Right atrium auricular region (tissue), 2 donors: ENCODE measurements at regions not wholly inside any gene's neighbourhood (a gene's known extent, or its start where the extent isn't known, plus 50 kb on each side); places are given as distances from the start of the nearest gene placed in this dataset.

ENCODE experiments used
- DNase-seq: peaks from one replicate; pipeline ENCODE4 v3.0.0-alpha.2; 2019; ENCODE audit warnings: low spot score
- H3K27ac ChIP-seq, 2 donors: fragments of 200-600 bp; sonication (generic); 1 replicate in 1 of 2; 2 replicates in 1 of 2; pipeline ENCODE4 v1.5.1; 2016 to 2019
- H3K27me3 ChIP-seq, 2 donors: fragments of 200-600 bp; sonication (generic); one replicate each; pipeline versions ENCODE4 v1.5.1 to v1.6.0; 2017 to 2019
- H3K36me3 ChIP-seq: fragments of 200-600 bp; sonication (generic); one replicate; pipeline ENCODE4 v1.5.1; 2016
- H3K4me1 ChIP-seq, 2 donors: fragments of 200-600 bp; sonication (generic); one replicate each; pipeline versions ENCODE4 v1.5.1 to v1.6.0; 2017 to 2019
- H3K4me3 ChIP-seq, 2 donors: fragments of 200-600 bp; sonication (generic); 1 replicate in 1 of 2; 2 replicates in 1 of 2; pipeline ENCODE4 v1.5.1; 2017 to 2019; ENCODE audit warnings: mild to moderate bottlenecking in 1 of 2, moderate library complexity in 1 of 2
- H3K9me3 ChIP-seq, 2 donors: fragments of 200-600 bp; sonication (generic); one replicate each; pipeline ENCODE4 v1.5.1; 2019
- CTCF ChIP-seq, 2 donors: fragments of 200-600 bp; sonication (generic); IDR thresholded peaks; one replicate each; pipeline ENCODE4 v1.5.1; 2019; ENCODE audit warnings: antibody characterized with exemption in 2 of 2

- Histone ChIP-seq H3K4me1 (no peaks in the 10 kb centered on the region), H3K9me3 (peaks cover 0 to 27% of the 10 kb centered on the region in 2 donors), H3K27ac (no peak overlapping the region), H3K36me3 (no peaks in the 10 kb centered on the region), H3K4me3 (no peak overlapping the region), H3K27me3 (no peaks in the 10 kb centered on the region)
- DNase-seq = no peak
- TF ChIP-seq CTCF (IDR thresholded peaks at IDR 0.05) = no peak
Observed at GRCh38 chr2:81835321-81836000, 1530.9 kb upstream of the LRRTM1 start.

- peaks cover 0 to 6% of the 10 kb centered on the region in 2 donors for H3K9me3 ChIP-seq
- no peaks in the 10 kb centered on the region for H3K27me3 ChIP-seq
- no peak for DNase-seq
- H3K36me3 ChIP-seq = no peaks in the 10 kb centered on the region
- no peak overlapping the region for H3K27ac ChIP-seq
- H3K4me3 ChIP-seq = no peak overlapping the region
- H3K4me1 ChIP-seq = no peaks in the 10 kb centered on the region
- TF ChIP-seq CTCF (IDR thresholded peaks at IDR 0.05) = no peak
Observed at GRCh38 chr2:81786811-81787210, 1482.3 kb upstream of the LRRTM1 start.

- no peak for TF ChIP-seq CTCF (IDR thresholded peaks at IDR 0.05)
- no peaks in the 10 kb centered on the region for H3K27me3 ChIP-seq
- no peaks in the 10 kb centered on the region for H3K36me3 ChIP-seq
- DNase-seq = no peak
- no peak overlapping the region for H3K27ac ChIP-seq
- H3K9me3 ChIP-seq = no peaks in the 10 kb centered on the region
- H3K4me1 ChIP-seq = no peaks in the 10 kb centered on the region
- no peak overlapping the region for H3K4me3 ChIP-seq
Observed at GRCh38 chr2:81767187-81767912, 1462.8 kb upstream of the LRRTM1 start.

GRCh38 chr2:81747481-81748070 lies 1443.0 kb upstream of the LRRTM1 start:
- H3K4me1 ChIP-seq = no peaks in the 10 kb centered on the region
- H3K9me3 ChIP-seq = no peaks in the 10 kb centered on the region
- DNase-seq = no peak
- H3K36me3 ChIP-seq = no peaks in the 10 kb centered on the region
- no peak for TF ChIP-seq CTCF (IDR thresholded peaks at IDR 0.05)
- H3K27me3 ChIP-seq = no peaks in the 10 kb centered on the region
- H3K4me3 ChIP-seq = no peak overlapping the region
- H3K27ac ChIP-seq = no peak overlapping the region

GRCh38 chr2:81739966-81740365 lies 1435.4 kb upstream of the LRRTM1 start:
- Histone ChIP-seq H3K4me3 (no peak overlapping the region), H3K27ac (no peak overlapping the region), H3K4me1 (no peaks in the 10 kb centered on the region), H3K9me3 (no peaks in the 10 kb centered on the region), H3K27me3 (no peaks in the 10 kb centered on the region), H3K36me3 (no peaks in the 10 kb centered on the region)
- DNase-seq = no peak
- no peak for TF ChIP-seq CTCF (IDR thresholded peaks at IDR 0.05)
